ENCODE measurements at regions not wholly inside any gene's neighbourhood (a gene's known extent, or its start where the extent isn't known, plus 50 kb on each side); places are given as distances from the start of the nearest gene placed in this dataset.

DNA sequence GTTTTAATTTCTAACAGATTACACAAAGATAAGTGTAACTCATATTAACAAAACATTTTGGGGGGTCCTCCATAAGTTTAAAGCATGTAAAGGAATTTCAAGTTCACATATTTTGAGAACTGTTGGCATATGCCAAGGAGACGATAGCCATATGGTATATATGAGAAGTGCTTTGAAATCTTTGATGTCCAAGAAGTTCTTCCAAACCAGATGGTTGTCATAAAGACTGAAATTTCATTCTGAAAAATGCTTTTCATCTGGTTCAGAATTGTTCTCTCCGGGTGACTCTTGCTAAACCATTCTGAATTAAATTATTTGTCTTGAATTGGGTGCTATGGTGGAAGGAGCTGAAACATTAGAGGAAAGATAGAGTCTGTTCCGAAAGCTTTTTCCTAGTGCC lies 513.0 kb upstream of the AKR1E2 start:
- Mint-ChIP-seq H3K27ac (no peak overlapping the region), H3K27me3 (no peaks in the 10 kb centered on the region), H3K4me1 (no peaks in the 10 kb centered on the region), H3K36me3 (ENCODE audit: low read depth) (no peaks in the 10 kb centered on the region), H3K9me3 (peaks cover 5% of the 10 kb centered on the region), H3K4me3 (no peak overlapping the region)
- no peak for ATAC-seq (replicated peaks)

GRCh38 chr10:4312051-4312835 lies 513.8 kb upstream of the AKR1E2 start:
- Mint-ChIP-seq H3K27me3 (no peaks in the 10 kb centered on the region), H3K36me3 (ENCODE audit: low read depth) (no peaks in the 10 kb centered on the region), H3K4me3 (no peak overlapping the region), H3K27ac (no peak overlapping the region), H3K9me3 (peaks cover 5% of the 10 kb centered on the region), H3K4me1 (no peaks in the 10 kb centered on the region)
- no peak for ATAC-seq (replicated peaks)

GRCh38 chr10:4310172-4310571 lies 515.8 kb upstream of the AKR1E2 start:
- H3K9me3 Mint-ChIP-seq, result peaks cover 5% of the 10 kb centered on the region
- ATAC-seq (replicated peaks), result no peak
- no peak overlapping the region for H3K4me3 Mint-ChIP-seq
- no peaks in the 10 kb centered on the region for H3K4me1 Mint-ChIP-seq
- no peaks in the 10 kb centered on the region for H3K27me3 Mint-ChIP-seq
- no peaks in the 10 kb centered on the region for H3K36me3 Mint-ChIP-seq (ENCODE audit: low read depth)
- H3K27ac Mint-ChIP-seq, result no peak overlapping the region

DNA sequence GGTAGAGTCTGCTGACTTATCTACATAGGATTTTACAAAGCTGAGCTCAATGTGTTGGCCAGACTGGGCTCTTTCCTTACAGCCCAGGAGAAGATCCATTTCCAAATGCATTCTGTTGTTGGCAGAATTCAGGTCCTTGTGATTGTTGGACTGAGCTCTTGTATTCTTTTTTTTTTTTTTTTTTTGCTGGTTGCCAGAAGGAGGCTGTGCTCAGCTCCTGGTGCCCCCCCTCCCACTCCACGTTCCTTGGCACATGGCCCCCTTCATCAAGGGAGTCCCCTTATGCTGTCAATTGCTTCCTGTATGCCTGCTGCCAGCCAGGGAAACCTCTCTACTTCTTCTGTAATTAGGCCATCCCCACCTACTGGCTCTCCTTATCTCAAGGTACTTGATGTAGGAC lies 518.1 kb upstream of the AKR1E2 start:
- peaks cover 4% of the 10 kb centered on the region for H3K27me3 Mint-ChIP-seq
- H3K27ac Mint-ChIP-seq, result no peak overlapping the region
- peaks cover 10% of the 10 kb centered on the region for H3K4me1 Mint-ChIP-seq
- H3K36me3 Mint-ChIP-seq (ENCODE audit: low read depth), result no peaks in the 10 kb centered on the region
- peaks cover 5% of the 10 kb centered on the region for H3K9me3 Mint-ChIP-seq
- ATAC-seq (replicated peaks), result no peak
- no peak overlapping the region for H3K4me3 Mint-ChIP-seq

DNA sequence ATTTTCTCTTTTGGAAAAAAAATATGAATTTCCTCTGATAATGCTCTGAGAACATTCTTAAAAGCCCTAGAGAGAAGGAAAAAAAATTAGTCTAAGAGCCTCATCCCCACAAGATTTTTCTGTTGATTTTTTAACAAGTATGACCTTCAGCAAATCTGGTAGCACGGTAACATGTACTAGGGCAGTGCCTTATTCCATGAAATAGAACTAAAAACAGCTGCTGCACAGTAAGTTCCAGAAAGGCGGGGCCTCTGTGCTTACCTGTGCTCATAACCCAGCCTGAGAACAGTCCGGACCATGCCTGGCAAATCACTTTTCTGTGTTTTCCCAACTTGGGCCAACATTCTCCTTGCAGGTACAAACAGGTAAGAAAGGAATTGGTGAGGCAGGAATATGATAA lies 519.1 kb upstream of the AKR1E2 start:
- peaks cover 5% of the 10 kb centered on the region for H3K9me3 Mint-ChIP-seq
- H3K4me1 Mint-ChIP-seq, result peaks cover 10% of the 10 kb centered on the region
- no peak overlapping the region for H3K27ac Mint-ChIP-seq
- no peak overlapping the region for H3K4me3 Mint-ChIP-seq
- ATAC-seq (replicated peaks), result no peak
- peaks cover 4% of the 10 kb centered on the region for H3K27me3 Mint-ChIP-seq
- no peaks in the 10 kb centered on the region for H3K36me3 Mint-ChIP-seq (ENCODE audit: low read depth)

- Mint-ChIP-seq H3K36me3 (ENCODE audit: low read depth) (no peaks in the 10 kb centered on the region), H3K27ac (no peak overlapping the region), H3K9me3 (no peaks in the 10 kb centered on the region), H3K4me3 (no peak overlapping the region), H3K4me1 (peaks cover 10% of the 10 kb centered on the region), H3K27me3 (peaks cover 4% of the 10 kb centered on the region)
- ATAC-seq (replicated peaks), result no peak
These were observed 518.0 kb upstream of the KLF6 start for GRCh38 chr10:4303045-4303444.

GRCh38 chr10:4301291-4302045 lies 516.5 kb upstream of the KLF6 start:
- no peak overlapping the region for H3K4me3 Mint-ChIP-seq
- H3K36me3 Mint-ChIP-seq (ENCODE audit: low read depth), result no peaks in the 10 kb centered on the region
- no peaks in the 10 kb centered on the region for H3K9me3 Mint-ChIP-seq
- peaks cover 10% of the 10 kb centered on the region for H3K4me1 Mint-ChIP-seq
- peaks cover 4% of the 10 kb centered on the region for H3K27me3 Mint-ChIP-seq
- ATAC-seq (replicated peaks), result no peak
- H3K27ac Mint-ChIP-seq, result no peak overlapping the region

DNA sequence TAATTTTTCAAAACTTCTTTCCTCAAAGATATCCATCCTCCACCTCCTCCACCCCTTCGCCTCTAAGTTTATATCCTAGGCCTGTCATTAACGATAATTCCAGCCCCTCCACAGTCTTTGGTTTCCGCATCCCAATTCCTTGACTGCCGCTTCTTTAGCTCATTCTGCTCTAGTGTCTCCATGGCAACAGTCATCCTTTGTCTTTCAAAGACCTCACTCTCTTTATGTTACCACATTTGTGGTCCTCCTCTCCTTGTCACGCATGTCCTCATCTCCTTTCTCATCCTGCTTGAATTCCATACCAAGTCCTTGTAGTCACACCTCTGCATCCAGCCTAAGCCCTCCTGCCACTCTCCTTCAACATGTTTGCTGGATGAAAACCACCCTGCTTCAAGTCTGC lies 511.2 kb upstream of the KLF6 start:
- Mint-ChIP-seq H3K9me3 (no peaks in the 10 kb centered on the region), H3K4me3 (no peak overlapping the region), H3K36me3 (ENCODE audit: low read depth) (no peaks in the 10 kb centered on the region), H3K4me1 (no peaks in the 10 kb centered on the region), H3K27me3 (no peaks in the 10 kb centered on the region), H3K27ac (no peak overlapping the region)
- no peak for ATAC-seq (replicated peaks)

DNA sequence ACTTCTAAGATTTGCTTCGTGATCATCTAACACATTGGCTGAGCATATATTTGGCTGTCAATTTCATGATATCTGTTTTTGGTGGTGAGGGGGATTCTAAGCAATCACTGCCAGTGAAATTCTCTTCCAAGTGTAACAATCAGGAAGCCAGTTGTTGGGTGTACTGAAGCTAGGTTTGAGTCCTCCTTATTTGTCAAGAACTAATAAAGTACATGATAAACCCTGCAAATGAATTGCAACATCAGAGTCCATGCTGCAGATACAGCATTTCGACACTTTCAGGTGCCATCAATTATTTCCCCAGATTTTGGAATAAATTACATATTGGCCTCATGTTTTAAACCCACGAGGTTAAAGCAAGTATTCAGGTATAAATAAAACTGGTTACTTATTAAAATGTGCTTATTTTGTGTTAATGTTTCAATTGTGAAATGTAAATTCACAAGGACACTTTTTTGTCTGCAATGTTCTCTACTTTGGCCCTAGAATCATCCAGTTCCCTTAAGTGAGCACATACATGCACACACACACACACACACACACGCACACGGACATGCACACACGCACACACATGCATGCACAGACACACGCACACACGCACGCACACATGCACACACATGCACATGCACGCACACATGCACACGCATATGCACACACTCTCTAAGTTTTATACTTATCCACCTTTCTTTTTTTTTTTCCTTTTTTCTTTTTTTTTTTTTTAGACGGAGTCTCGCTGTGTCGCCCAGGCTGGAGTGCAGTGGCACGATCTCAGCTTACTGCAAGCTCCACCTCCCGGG lies 510.2 kb upstream of the KLF6 start:
- H3K36me3 Mint-ChIP-seq (ENCODE audit: low read depth), result no peaks in the 10 kb centered on the region
- ATAC-seq (replicated peaks), result no peak

DNA sequence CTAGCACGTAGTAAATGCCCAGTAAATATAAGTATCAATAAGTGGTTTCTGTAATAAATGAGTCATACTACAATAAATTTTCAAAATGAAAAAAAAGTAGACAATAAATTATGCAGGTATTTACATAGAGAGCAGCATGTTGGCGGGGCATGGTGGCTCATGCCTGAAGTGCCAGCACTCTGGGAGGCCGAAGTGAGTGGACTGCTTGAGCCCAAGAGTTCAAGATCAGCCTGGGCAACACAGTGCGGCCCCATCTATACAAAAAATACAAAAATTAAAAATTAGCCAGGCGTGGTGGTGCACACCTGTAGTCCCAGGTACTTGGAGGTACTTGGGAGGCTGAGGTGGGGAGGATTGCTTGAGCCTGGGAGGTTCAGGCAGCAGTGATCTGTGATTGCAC lies 509.3 kb upstream of the KLF6 start:
- no peak overlapping the region for H3K27ac Mint-ChIP-seq
- no peaks in the 10 kb centered on the region for H3K9me3 Mint-ChIP-seq
- H3K4me3 Mint-ChIP-seq, result no peak overlapping the region
- no peak for ATAC-seq (replicated peaks)
- H3K36me3 Mint-ChIP-seq (ENCODE audit: low read depth), result no peaks in the 10 kb centered on the region
- no peaks in the 10 kb centered on the region for H3K27me3 Mint-ChIP-seq
- H3K4me1 Mint-ChIP-seq, result no peaks in the 10 kb centered on the region

More for the DNA sequence above, 510.2 kb upstream of the KLF6 start:
- Mint-ChIP-seq H3K4me3 (no peak overlapping the region), H3K9me3 (no peaks in the 10 kb centered on the region), H3K27ac (no peak overlapping the region), H3K4me1 (no peaks in the 10 kb centered on the region), H3K27me3 (no peaks in the 10 kb centered on the region)

DNA sequence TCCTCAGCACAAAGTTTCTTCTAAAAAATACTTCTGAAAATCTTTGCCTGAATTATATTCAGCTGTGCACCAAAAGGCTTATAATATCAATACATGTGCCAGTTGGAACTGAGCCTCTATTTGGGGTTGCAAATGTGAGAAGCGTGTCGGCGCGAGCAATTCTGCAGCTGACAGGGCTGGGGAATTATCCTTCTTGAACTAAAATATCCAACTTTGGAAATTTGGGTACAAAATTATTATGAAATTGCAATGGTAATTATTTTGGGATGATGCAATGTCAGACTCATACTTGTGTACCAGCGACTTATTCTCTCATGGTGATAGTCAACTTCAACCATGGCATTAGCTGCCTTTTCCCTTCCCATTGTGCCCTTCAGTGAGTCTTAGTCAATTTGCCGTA lies 507.0 kb upstream of the KLF6 start:
- H3K27me3 Mint-ChIP-seq, result no peaks in the 10 kb centered on the region
- no peak for ATAC-seq (replicated peaks)

GRCh38 chr10:4285121-4285520 lies 500.1 kb upstream of the KLF6 start:
- Mint-ChIP-seq H3K4me3 (peak overlapping the region; percentile 19), H3K9me3 (peaks cover 4% of the 10 kb centered on the region), H3K4me1 (peaks cover 12% of the 10 kb centered on the region), H3K27ac (peak overlapping the region; percentile 44), H3K36me3 (ENCODE audit: low read depth) (no peaks in the 10 kb centered on the region), H3K27me3 (peaks cover 6% of the 10 kb centered on the region)
- ATAC-seq (replicated peaks), result peak; percentile 90

More for the DNA sequence above, 507.0 kb upstream of the KLF6 start:
- no peaks in the 10 kb centered on the region for H3K36me3 Mint-ChIP-seq (ENCODE audit: low read depth)
- no peak overlapping the region for H3K27ac Mint-ChIP-seq
- no peak overlapping the region for H3K4me3 Mint-ChIP-seq
- H3K9me3 Mint-ChIP-seq, result no peaks in the 10 kb centered on the region
- H3K4me1 Mint-ChIP-seq, result no peaks in the 10 kb centered on the region

DNA sequence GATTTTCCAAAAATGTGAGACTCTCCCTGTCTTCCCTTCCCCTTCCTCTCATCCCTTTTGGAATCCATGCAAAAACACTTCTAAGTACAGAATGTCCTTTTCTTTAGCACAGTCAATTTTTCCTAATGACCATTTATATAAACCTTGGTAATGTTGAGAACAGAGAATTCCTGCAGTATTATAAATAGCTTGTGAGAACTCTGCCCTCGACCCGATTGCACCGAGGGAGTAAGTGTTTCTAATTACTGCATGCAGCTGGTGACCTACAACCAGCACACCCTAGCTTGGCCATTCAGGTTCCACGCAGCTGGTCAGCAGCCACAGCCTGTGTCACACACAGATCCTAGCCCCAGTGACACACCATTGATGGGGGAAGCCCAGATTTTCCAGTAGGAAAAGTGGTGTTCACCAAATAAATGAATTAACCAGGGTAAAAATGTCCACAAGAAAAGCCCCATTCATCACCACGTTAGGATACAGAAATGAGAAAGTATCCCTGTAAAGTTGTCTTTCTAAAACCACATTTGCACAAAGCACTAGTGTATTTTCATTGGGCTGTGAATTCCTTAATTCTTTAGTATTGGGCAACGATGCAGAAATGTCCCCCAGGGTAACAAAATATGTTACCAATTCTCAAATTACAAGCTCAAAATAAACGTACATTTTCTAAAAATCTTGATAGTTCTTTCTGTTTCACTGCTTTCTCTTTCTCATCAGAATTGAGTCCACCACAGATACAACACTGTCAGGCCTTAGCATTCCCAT lies 499.0 kb upstream of the KLF6 start:
- Mint-ChIP-seq H3K27me3 (peaks cover 6% of the 10 kb centered on the region), H3K4me3 (no peak overlapping the region), H3K9me3 (peaks cover 4% of the 10 kb centered on the region), H3K36me3 (ENCODE audit: low read depth) (no peaks in the 10 kb centered on the region), H3K27ac (no peak overlapping the region), H3K4me1 (peaks cover 12% of the 10 kb centered on the region)
- ATAC-seq (replicated peaks), result no peak

DNA sequence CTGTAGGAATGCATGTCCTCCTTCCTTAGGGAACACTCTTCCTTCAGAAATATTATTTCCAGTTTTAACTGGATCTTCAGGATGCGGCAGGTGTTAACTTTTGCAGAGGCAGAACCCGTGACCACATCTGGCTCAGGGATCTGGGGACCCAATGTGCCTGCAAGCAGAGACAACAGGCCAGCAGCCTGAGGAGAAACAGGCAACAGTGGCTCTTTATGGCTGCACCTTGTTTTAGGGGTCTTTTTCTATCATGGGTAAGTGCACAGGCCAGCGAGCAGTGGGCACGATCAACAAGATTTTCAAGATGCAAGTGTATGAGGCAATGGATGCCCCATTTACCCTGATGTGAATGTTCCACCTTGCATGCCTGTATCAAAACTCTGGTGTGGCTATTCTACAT lies 497.5 kb upstream of the KLF6 start:
- H3K4me3 Mint-ChIP-seq, result no peak overlapping the region
- H3K4me1 Mint-ChIP-seq, result peaks cover 12% of the 10 kb centered on the region
- peaks cover 6% of the 10 kb centered on the region for H3K27me3 Mint-ChIP-seq
- no peaks in the 10 kb centered on the region for H3K36me3 Mint-ChIP-seq (ENCODE audit: low read depth)
- peaks cover 4% of the 10 kb centered on the region for H3K9me3 Mint-ChIP-seq
- no peak overlapping the region for H3K27ac Mint-ChIP-seq
- ATAC-seq (replicated peaks), result no peak

Measured in activated T-helper 17 cell treated with anti-CD3 and anti-CD28 coated beads, Interleukin-2, amount 50 U/mL, for 72 hours (primary cell).